ENCODE measurements at regions not wholly inside any gene's neighbourhood (a gene's known extent, or its start where the extent isn't known, plus 50 kb on each side); places are given as distances from the start of the nearest gene placed in this dataset.
A peak's percentile ranks its signal among the peaks of the same experiment; 100 is the strongest.
"Not testable (repeated sequence)": the region's sequence is repeated elsewhere in the genome, so short reads cannot be mapped to it uniquely, and the experiment has no call there.

DNA sequence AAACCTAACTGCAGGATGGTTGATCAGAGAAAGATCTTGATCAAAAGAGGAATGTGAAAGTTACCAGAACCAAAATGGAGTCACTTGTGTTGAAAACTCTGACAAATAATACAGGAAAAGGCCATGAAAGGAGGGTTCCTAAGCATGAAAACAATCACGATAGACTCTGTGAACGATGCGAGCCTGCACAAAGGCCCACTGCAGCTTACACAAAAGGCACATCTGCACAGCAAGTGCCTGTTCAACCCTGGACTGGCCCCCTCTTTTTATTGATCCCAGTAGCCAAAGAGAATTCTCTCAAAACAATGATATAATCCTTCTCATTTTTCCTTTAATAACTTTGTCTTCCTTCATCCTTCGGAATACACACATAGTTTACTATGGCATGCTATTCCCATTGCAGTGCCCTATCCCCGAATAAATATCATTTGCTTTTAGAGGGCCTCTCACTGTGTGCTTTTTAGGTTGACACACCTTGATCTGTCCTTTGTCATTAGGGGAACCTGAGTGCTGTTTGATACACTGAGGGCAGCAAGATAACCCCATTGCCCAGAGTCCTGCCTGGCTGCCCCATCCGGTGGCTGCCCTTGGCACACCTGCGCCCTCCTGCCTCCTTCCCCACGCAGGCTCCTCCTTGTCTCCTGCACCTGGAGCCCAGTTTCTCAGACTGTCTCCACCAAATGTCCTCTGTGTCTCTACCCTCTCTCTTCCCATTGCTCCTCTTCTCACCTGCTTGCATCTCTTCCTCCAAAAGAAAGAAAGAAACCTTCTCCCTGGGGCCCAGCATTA lies 98.3 kb upstream of the FRMD1 start:
- no peak for DNase-seq (ENCODE audit: low spot score)

DNA sequence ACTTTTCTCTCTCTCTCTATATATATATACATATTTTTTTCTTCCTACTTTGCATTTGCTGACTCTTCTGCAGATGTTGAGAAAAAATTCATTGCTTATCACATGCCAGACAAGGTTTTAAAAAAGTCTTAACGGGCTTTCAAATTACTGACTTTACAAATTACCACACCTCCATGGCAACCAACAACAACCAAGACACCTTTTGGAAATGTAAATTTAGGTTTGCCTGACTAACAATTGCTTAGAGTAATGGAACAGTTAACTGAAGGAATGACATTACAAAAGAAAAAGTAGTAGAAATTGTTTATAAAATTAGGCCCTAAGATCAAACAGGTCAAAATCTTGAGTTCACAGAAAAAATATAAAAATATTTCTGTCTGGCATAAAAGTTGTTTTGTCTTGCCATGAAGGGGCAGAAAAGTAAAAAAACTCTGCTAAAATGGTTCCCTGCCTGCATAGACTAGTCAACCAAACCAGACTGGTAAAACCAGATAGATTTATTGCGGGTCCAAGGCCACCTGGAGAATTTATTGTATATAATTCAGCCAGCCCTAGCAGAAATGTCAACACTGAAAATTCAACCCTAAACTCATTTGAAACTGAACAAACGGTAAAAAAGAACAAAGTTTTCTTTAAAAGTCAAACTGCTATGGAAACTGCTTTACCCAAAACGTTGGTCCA lies 92.8 kb upstream of the FRMD1 start:
- DNase-seq (ENCODE audit: low spot score) = no peak

DNA sequence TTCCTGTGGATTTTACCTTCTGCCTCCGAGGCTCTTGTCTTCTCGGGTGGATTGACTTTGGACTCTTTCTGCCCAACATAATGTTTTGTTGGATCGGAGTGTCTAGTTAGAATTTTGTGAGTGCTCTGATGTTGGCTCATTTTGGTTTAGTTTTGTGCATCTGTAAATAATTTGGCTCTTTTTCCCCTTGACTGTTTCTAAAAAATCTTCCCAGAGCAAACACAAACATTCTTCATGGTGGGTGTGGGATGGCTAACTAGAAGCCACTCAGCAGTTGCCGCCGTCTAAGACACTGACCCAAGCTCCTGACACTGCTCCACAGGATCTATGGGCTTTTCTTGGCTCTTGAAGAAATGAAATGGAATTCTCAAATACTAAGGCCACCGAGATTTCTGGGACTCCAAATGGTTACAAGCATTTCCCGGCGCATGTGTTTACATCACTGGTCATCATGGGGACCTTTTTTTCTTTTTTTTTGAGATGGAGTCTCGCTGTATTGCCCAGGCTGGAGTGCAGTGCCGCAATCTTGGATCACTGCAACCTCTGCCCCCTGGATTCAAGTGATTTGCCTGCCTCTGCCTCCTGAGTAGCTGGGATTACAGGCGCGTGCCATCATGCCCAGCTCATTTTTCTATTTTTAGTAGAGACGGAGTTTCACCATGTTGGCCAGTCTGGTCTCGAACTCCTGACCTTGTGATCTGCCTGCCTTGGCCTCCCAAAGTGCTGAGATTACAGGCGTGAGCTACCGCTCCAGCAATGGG lies 92.0 kb upstream of the FRMD1 start:
- no peak for DNase-seq (ENCODE audit: low spot score)

DNA sequence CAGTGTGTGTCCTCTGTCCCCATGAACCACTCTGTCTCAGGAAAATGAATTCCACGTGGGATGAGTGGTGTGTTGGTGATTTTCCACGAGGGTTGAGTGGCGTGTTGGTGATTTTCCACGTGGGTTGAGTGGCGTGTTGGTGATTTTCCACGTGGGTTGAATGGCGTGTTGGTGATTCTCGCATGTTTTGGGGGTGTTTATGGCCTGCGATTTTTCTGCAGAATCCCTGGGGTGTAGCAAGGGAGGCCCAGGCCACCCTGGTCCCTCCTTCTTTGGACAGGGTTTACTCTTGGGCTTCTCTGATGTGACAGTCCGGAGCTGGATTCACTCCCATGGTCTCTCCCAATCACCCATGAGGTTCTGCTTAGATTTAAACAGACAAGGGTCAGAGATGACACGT lies 90.6 kb upstream of the FRMD1 start:
- DNase-seq (ENCODE audit: low spot score) = no peak

DNA sequence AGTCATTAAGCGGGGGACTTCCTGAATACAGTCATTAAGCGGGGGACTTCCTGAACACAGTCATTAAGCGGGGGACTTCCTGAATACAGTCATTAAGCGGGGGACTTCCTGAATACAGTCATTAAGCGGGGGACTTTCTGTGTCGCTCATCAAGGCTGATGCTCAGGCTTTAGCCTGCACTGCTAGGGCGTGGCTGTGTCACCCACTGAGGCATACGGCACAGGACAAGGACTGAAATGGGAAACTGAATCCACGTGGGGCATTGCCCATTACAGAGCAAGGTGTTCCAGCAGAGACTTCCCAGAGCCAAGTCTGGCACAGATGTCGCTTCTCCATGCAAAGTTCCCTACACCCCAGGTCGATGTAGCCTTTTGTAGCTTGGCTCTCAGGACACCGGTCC lies 89.9 kb upstream of the FRMD1 start:
- DNase-seq (ENCODE audit: low spot score) = not testable (repeated sequence)

DNA sequence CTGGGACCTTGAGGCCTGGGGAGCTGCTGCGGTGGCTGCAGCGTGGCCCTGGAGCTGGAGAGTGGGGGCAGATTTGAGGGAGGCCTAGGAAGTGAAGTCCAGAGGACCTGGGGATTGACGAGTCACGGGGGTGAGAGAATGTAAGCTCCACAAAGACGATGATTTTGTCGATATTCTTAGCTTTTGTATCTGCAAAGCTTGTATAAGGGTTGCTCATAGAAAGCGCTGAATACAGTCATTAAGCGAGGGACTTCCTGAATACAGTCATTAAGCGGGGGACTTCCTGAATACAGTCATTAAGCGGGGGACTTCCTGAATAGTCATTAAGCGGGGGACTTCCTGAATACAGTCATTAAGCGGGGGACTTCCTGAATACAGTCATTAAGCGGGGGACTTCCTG lies 89.3 kb upstream of the FRMD1 start:
- not testable (repeated sequence) for DNase-seq (ENCODE audit: low spot score)

DNA sequence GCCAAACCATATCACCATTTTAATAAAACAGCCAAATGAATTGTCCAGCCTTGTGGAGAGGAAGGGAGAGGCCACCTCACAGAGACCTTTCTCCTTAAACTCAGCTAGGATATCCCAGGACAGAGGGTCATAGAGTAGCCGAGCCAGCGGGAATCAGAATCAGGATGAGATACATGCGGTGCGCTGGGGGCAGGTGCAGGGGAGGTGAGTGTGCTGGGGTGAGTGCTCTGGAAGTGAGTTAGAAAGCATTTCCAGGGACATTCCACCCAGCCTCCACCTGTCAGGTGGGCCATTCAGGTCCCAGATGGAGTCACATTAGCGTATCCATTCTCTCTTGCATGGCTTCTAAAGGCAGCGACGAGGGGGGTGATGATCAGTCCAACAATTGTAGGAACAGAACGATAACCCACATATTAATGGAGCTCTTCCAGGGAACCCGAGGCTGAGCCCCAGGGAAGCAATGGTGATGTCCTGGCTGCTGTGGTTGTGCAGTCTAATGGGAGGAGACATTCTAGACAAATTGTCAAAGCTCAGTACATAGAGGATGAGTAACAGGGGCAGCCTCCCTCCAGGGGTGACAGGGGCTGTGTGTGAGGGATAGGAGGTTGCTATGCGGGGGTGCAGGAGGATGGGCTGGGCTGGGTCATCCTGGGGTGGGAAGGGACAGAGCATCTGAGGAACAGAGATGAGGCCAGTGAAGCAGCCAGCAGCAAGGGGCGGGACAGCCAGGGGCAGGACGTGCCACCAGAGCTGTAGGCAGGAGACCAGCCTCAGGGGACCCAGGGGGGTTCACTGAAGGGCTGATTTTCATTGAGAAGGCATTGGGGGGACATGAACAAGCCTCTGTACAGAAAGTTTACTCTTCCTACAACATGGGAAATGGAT lies 88.7 kb upstream of the FRMD1 start:
- DNase-seq (ENCODE audit: low spot score) = no peak

DNA sequence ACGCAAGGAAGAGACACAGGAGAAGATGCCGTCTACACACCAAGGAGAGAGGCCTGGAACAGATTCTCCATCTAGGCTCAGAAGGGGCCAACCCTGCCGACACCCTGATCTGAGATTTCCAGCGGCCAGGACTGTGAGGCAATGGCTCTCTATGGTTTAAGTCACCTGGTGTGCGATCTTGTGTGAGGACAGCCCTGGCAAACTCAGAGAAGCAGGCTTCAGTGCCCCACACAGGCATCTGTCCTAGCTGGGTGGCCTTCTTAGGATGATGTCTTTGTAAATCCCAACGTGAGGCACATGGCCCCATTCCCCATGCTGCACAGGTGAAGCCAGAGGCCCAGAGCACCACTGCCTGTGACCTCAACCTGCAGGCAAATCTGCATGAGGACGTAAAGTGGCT lies 87.6 kb upstream of the FRMD1 start:
- DNase-seq (ENCODE audit: low spot score) = no peak

DNA sequence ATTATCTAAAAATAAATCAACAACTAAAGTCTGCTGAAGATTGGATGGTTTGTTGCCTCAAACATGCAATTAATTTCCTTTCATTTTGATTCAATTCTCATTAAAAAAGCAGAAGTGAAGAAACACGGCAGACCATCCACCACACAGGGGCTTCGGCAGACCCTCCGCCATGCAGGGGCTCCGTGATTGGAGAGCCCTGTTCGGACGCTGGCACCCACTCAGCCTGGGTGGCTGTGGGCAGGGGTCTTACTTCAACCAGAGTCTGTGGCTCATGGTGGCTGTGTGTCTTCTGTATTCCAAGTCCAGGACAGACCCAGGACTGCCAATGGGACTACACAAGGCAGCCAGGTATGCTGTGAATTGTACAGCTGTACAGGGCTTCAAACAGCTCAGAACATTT lies 86.9 kb upstream of the FRMD1 start:
- DNase-seq (ENCODE audit: low spot score) = no peak

DNA sequence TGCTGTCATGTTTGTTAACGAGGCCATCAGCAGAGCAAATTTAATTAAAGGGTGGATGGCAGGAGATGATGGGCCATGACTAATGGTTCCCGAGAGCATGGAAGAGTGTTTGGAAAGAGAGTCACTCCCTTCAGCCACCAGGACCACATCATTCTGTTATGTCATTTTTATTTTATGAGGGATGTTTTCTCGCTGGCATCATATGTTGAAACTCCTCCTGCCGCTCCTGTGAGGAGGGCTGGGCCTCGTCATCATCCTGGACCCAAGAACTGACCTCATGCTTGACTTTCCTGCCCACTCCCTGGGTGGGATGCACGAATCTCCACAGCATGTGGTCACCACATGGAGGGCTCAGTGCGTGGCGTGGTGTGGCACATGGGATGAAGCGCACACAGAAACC lies 86.4 kb upstream of the FRMD1 start:
- DNase-seq (ENCODE audit: low spot score) = no peak

DNA sequence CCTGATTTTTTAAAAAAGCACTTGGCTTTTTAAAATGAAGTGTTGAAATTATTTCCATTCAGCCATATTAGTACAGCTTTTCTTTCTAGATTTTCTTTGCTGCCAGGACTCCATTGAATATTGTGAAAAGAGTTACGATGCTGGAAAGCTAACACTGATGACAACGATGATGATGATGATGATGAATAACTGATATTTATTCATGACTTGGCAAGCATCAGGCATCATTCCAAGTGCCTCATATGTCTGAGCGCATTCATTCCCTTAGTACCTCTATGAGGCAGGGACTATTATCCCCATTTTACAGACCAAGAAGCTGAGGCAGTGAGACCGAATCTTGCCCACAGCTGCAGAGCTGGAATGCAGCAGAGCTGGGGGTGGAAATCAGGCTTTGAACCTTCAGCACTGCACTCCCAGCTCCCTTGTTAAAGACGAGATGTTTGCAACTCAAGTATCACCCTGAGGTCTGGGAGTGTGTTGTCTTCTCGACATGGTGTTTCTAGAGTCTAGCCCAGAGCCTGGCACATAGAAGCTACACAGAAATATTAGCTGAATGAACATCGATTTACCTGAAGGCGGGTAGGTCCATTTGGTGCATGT lies 85.5 kb upstream of the FRMD1 start:
- DNase-seq (ENCODE audit: low spot score) = no peak

DNA sequence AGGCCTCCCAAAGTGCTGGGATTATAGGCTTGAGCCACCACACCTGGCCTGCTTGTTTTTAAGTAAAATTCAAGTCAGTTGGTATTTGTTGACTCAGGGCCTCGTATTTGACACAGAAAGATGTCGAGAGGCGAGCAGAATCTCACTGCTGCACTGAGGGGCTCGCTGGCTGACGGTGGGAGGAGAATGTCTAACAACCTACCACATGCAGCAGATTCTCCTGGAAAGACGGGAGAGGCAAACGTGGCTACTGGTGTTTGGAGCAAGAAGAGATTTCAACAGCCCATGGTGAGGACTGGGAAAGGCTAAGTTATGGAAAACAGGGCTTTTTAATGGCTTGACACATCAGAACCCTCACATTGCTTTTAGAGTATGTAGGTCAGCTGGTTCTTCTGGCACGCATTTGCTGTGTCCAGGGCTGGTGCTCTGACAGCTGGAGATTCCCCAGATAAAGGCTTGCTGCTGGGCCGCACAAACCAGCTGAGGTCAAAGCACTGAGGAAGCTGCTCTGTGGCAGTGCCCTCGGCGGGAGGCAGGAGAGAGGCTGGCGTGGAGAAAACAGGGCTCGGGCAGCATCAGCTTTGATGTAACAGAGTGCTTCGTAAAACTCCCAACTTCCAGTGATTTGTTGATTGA lies 84.2 kb upstream of the FRMD1 start:
- DNase-seq (ENCODE audit: low spot score) = peak; percentile 23

DNA sequence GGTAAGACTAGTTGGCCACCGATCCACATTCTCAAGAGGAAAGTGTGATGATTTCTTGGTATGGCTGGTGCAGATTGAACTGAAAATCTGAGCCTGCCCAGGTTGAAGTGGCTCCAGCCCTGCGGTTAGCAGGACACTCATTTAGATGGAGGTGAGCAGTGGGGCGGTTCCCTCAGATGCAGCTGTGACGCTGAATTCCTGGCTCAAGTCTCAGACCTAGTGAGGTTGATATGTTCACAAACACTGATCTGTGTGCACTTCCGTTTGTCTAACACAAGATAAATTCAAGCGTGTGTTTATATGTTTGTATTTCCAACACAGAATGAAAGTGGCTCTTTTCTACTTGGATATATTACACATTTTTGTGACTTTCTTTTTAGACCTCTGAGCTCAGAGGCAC lies 83.4 kb upstream of the FRMD1 start:
- DNase-seq (ENCODE audit: low spot score) = no peak

DNA sequence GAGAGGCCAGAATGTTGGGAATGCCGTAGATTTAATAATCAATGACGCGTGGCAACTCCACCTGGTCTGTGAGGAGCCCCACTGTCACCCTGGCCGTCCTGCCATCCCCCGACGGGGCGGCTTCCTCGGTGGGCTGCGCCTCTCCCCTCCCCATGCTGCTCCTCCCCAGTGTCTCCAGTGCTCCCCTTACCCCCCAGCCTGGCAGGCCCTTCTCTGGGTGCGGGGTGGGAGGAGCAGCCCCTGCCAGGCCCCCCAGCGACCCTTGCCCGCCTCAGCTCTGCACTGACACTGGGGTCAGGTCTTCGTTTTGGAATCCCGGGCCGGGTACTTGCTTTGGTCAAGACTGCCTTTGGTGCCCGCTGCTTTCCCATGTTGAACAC lies 82.3 kb upstream of the FRMD1 start:
- no peak for DNase-seq (ENCODE audit: low spot score)

DNA sequence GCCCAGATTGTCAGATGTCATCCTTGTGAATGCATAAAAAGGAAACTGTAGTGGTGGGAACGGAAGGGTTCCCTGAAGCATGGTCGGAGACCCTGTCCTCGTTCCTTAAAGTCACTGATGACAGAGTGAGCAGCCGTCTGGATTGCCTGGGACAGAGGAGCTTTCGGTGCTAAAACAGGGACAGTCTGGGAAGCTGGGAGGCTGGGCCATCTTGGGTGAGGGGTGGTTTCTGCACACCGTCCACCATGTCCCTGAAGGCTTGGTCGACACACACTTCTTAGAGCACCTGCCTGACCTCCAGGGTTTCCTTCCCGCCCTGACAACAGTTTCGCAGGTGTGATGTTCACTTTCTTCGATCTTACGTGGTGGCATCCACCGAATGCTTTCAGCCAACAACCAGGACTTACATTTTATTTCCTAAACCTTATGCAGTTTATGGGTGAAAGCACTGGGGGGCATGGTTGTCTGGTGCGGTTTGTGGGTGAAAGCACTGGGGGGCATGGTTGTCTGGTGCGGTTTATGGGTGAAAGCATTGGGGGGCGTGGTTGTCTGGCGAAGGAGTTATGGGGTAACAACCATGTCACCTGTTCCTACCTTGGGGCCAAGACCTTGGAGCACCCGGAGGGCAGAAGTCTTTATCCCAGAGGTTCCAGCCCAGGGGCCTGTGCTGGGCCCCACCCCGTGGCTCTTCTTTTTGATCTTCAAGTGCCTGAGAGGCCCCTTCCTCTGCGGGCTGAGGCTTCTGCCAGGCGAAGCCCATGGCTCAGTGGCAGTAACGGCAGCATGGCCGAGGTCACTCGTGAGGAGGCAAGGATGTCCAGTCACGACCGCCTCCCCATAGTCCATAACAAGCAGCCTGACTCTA lies 81.7 kb upstream of the FRMD1 start:
- DNase-seq (ENCODE audit: low spot score) = no peak

DNA sequence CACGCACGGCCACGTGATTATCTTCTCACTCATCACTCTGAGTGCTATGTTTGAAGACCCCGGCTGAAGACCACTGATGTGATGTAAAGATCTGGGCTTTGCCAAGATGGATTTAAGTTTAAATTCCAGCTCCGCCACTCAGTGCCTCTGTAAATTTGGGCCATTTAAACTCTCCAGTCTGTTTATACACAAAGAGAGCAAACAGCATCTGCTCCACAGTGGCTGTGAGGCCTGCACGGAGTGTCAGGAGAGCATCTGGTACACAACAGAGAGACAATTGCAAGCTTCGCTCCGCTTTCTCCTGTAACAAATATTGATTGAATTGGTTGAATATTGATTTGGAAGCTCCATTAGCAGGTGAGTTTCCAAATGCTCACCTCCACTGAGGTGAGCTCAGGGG lies 80.5 kb upstream of the FRMD1 start:
- DNase-seq (ENCODE audit: low spot score) = no peak

DNA sequence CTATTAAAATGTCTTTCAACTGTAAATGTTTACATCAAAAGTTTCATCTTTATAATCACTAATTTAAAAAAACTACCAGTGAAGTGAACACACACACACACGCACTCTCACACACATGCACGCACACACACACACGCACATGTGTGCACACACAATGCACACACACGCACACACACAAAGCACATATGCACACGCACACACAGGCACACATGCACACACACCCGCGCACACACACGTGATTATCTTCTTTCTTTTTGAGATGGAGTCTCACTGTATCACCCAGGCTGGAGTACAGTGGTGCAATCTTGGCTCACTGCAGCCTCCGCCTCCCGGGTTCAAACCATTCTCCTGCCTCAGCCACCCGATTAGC lies 80.0 kb upstream of the FRMD1 start:
- no peak for DNase-seq (ENCODE audit: low spot score)

DNA sequence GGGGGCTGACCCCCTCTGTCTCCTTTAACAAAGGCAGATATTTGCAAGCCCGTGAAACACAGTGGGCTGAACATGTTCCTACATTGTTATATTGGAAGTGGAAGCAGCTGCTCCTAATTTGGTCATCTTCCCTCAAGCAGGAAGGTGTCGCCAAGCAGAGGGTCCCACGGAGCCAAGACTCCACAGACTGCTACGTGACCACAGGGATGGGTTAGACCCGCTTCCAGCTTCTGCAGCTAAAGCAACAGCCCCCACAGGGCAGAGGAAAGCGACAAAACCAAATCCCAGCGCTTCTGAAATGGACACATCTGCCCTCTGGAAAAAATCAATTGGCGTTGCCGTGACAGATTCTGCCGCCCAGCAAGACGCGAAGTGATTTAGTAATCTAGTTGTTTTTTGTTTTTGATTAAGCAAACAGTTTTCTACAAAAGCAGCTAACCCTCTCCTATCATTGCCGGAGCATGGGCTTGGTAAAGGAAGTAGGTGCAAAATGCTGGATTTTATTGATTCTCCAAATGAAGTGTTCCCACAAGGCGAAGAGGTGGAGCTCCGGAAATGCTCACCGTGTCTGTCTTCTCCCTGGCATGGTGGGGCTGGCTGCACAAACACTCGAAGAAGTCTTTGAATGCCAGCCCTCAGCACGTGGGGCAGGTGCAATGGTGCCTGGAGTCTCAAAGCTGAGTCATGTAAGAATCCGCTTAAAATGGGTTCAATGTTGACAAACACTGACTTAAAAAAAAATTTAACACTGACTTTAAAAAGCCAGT lies 79.4 kb upstream of the FRMD1 start:
- no peak for DNase-seq (ENCODE audit: low spot score)
